Osteocyte (in vitro differentiated cells): ENCODE measurements at regions not wholly inside any gene's neighbourhood (a gene's known extent, or its start where the extent isn't known, plus 50 kb on each side); places are given as distances from the start of the nearest gene placed in this dataset.
A peak's percentile ranks its signal among the peaks of the same experiment; 100 is the strongest.

Experiments
- DNase-seq: peaks from one replicate; pipeline ENCODE4 v3.0.0; 2021; ENCODE audit warnings: mixed read lengths; ENCODE audit not compliant: unreplicated experiment; ENCODE audit errors: extremely low spot score
- H3K27ac Mint-ChIP-seq: one replicate; pipeline ENCODE4 v1.8.0; 2021; ENCODE audit warnings: mild to moderate bottlenecking, mixed read lengths; ENCODE audit not compliant: unreplicated experiment
- H3K27me3 Mint-ChIP-seq: one replicate; pipeline ENCODE4 v1.8.0; 2021; ENCODE audit warnings: mixed read lengths; ENCODE audit not compliant: unreplicated experiment
- H3K36me3 Mint-ChIP-seq: one replicate; pipeline ENCODE4 v1.8.0; 2021; ENCODE audit warnings: mixed read lengths; ENCODE audit not compliant: unreplicated experiment
- H3K4me1 Mint-ChIP-seq: one replicate; pipeline ENCODE4 v1.8.0; 2021; ENCODE audit warnings: mixed read lengths; ENCODE audit not compliant: unreplicated experiment
- H3K4me3 Mint-ChIP-seq: one replicate; pipeline ENCODE4 v1.8.0; 2021; ENCODE audit warnings: mild to moderate bottlenecking, moderate library complexity, mixed read lengths; ENCODE audit not compliant: unreplicated experiment
- H3K9me3 Mint-ChIP-seq: one replicate; pipeline ENCODE4 v1.8.0; 2021; ENCODE audit warnings: mixed read lengths; ENCODE audit not compliant: unreplicated experiment
- CTCF ChIP-seq: fragments of 200-600 bp; sonication (generic); IDR thresholded peaks from 2 replicates; pipeline ENCODE4 v1.5.0; 2021; ENCODE audit warnings: antibody characterized with exemption, mild to moderate bottlenecking, moderate library complexity

GRCh38 chr3:94272016-94272415 is 209.2 kb downstream of the NSUN3 start:
- Mint-ChIP-seq H3K4me1 (peaks cover 5% of the 10 kb centered on the region), H3K27ac (no peak overlapping the region), H3K27me3 (no peaks in the 10 kb centered on the region), H3K9me3 (no peaks in the 10 kb centered on the region), H3K36me3 (no peaks in the 10 kb centered on the region), H3K4me3 (no peak overlapping the region)
- DNase-seq, result no peak
- TF ChIP-seq CTCF, result no peak

DNA sequence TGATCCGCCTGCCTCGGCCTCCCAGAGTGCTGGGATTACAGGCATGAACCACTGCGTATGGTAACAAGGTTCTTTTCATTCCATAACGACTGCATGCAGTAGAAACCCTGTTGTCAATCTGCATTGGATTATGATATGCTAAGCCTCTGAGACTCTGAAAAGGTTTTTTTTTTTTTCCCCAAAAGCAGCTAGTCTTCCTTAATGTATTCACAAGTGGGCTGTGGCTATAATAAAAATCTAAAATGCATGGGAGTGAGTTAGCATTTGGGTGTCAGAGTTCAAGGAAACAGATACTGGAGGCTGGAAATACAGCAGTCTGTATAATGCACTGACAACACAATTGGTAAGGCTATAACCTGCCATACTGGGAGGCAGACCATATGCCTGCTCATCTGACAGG is 218.1 kb downstream of the NSUN3 start:
- no peaks in the 10 kb centered on the region for H3K27me3 Mint-ChIP-seq
- DNase-seq, result no peak
- H3K9me3 Mint-ChIP-seq, result no peaks in the 10 kb centered on the region
- H3K27ac Mint-ChIP-seq, result no peak overlapping the region
- H3K36me3 Mint-ChIP-seq, result no peaks in the 10 kb centered on the region
- TF ChIP-seq CTCF, result no peak
- H3K4me3 Mint-ChIP-seq, result no peak overlapping the region
- H3K4me1 Mint-ChIP-seq, result no peaks in the 10 kb centered on the region

- TF ChIP-seq CTCF, result peak; percentile 50
- no peak for DNase-seq
Measured at GRCh38 chr3:94285872-94286271, 223.0 kb downstream of the NSUN3 start.

DNA sequence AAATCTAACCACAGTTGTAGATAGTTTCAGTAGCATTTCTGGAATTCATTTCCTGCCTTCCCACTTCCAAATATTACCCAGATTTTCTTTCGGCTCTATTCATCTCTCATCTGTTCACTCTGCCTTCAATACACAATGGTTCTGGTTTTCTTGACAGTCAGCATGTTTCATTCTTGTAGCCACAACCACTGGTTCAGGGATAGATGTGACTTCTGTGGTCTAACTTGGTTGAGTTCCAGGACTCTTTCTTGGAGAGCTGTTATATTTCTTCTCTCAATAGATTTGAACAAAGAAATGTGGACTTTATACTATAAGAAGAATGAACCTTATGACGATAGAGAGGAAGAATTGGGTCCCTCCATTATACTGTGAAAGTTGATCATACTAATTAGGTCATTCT is 228.8 kb downstream of the NSUN3 start:
- no peaks in the 10 kb centered on the region for H3K36me3 Mint-ChIP-seq
- no peaks in the 10 kb centered on the region for H3K4me1 Mint-ChIP-seq
- TF ChIP-seq CTCF, result no peak
- H3K27me3 Mint-ChIP-seq, result no peaks in the 10 kb centered on the region
- no peak overlapping the region for H3K4me3 Mint-ChIP-seq
- DNase-seq, result no peak
- no peaks in the 10 kb centered on the region for H3K9me3 Mint-ChIP-seq
- no peak overlapping the region for H3K27ac Mint-ChIP-seq

More at GRCh38 chr3:94285872-94286271, 223.0 kb downstream of the NSUN3 start:
- Mint-ChIP-seq H3K27ac (no peak overlapping the region), H3K4me3 (no peak overlapping the region), H3K4me1 (no peaks in the 10 kb centered on the region), H3K27me3 (no peaks in the 10 kb centered on the region), H3K9me3 (no peaks in the 10 kb centered on the region), H3K36me3 (no peaks in the 10 kb centered on the region)

DNA sequence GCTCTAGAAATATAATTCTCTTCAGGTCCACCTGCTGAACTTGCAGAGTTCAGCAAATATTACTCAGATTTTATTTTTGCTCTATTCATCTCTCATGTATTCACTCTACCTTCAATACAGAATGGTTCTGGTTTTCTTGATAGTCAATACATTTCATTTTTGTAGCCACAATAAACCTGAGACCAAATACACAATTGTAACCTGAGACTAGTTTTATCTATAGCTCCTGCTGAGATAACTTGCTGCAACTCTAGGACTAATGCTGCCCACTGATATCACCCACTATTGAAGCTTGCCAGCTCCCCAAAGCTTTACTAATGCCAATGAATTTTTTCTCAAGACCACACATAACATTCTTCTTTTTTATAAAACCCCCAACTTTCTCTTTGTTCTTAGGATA is 229.3 kb downstream of the NSUN3 start:
- H3K36me3 Mint-ChIP-seq, result no peaks in the 10 kb centered on the region
- no peaks in the 10 kb centered on the region for H3K4me1 Mint-ChIP-seq
- no peaks in the 10 kb centered on the region for H3K9me3 Mint-ChIP-seq
- TF ChIP-seq CTCF, result no peak
- no peak overlapping the region for H3K27ac Mint-ChIP-seq
- DNase-seq, result no peak
- H3K4me3 Mint-ChIP-seq, result no peak overlapping the region
- no peaks in the 10 kb centered on the region for H3K27me3 Mint-ChIP-seq
